Right ventricle myocardium superior (tissue), 1 donor: ENCODE measurements at regions not wholly inside any gene's neighbourhood (a gene's known extent, or its start where the extent isn't known, plus 50 kb on each side); places are given as distances from the start of the nearest gene placed in this dataset.
"Not testable (repeated sequence)": the region's sequence is repeated elsewhere in the genome, so short reads cannot be mapped to it uniquely, and the experiment has no call there.

ENCODE experiments used
- ATAC-seq: fragments of 200-7000 bp; cut with Tn5 transposase; one replicate; pipeline ENCODE4 v1.9.1; 2020; ENCODE audit warnings: mild to moderate bottlenecking; ENCODE audit not compliant: poor library complexity
- DNase-seq: peaks from one replicate; pipeline ENCODE4 v3.0.0-alpha.2; 2020
- intact Hi-C: fragments of 100-400 bp; cut with DNase I; formaldehyde crosslinking; loops from one replicate; pipeline ENCODE4 v1.11.2; 2022
- donor health status: DM: no; HTN: yes; CAD: no; lungs with severe emphysema.

- no peak for DNase-seq
- ATAC-seq: no peak
- intact Hi-C loops: no loop called here
These were observed 61.4 kb downstream of the DDX53 start for GRCh38 chrX:23061116-23061515.

- DNase-seq (no peak), ATAC-seq (no peak)
- intact Hi-C loops: no loop called here
These were observed 62.6 kb downstream of the DDX53 start for GRCh38 chrX:23062359-23062758.

GRCh38 chrX:23066588-23067281 lies 67.0 kb downstream of the DDX53 start:
- DNase-seq (no peak), ATAC-seq (no peak)
- intact Hi-C loops: no loop called here

- DNase-seq, ATAC-seq, intact Hi-C loops: not testable (repeated sequence)
These were observed 75.7 kb downstream of the DDX53 start for GRCh38 chrX:23075461-23075860.

- ATAC-seq (no peak), DNase-seq (no peak)
These were observed 79.6 kb downstream of the DDX53 start for GRCh38 chrX:23079347-23079746.

GRCh38 chrX:23100826-23101225 lies 101.1 kb downstream of the DDX53 start:
- intact Hi-C loops: no loop called here
- DNase-seq (no peak), ATAC-seq (no peak)

More at GRCh38 chrX:23079347-23079746, 79.6 kb downstream of the DDX53 start:
- intact Hi-C loops: no loop called here

GRCh38 chrX:23103546-23103945 lies 103.8 kb downstream of the DDX53 start:
- intact Hi-C loops: no loop called here
- ATAC-seq: no peak

GRCh38 chrX:23114241-23114640 lies 114.5 kb downstream of the DDX53 start:
- no peak for ATAC-seq
- intact Hi-C loops: no loop called here
- DNase-seq: no peak

More at GRCh38 chrX:23103546-23103945, 103.8 kb downstream of the DDX53 start:
- DNase-seq: no peak

- ATAC-seq (no peak), DNase-seq (no peak)
- intact Hi-C loops: no loop called here
These were observed 115.9 kb downstream of the DDX53 start for GRCh38 chrX:23115651-23116050.

GRCh38 chrX:23118163-23118562 lies 118.4 kb downstream of the DDX53 start:
- ATAC-seq (no peak), DNase-seq (no peak)
- intact Hi-C loops: no loop called here

GRCh38 chrX:23118890-23119527 lies 119.2 kb downstream of the DDX53 start:
- no peak for ATAC-seq
- DNase-seq: no peak
- intact Hi-C loops: no loop called here

- ATAC-seq (no peak), DNase-seq (no peak)
- intact Hi-C loops: no loop called here
These were observed 127.8 kb downstream of the DDX53 start for GRCh38 chrX:23127586-23127985.

- ATAC-seq (no peak), DNase-seq (no peak)
- intact Hi-C loops: no loop called here
These were observed 133.8 kb downstream of the DDX53 start for GRCh38 chrX:23133551-23133950.

- intact Hi-C loops: no loop called here
- ATAC-seq (no peak), DNase-seq (no peak)
These were observed 134.4 kb downstream of the DDX53 start for GRCh38 chrX:23134136-23134535.

GRCh38 chrX:23136816-23137215 lies 137.1 kb downstream of the DDX53 start:
- ATAC-seq (no peak), DNase-seq (no peak)
- intact Hi-C loops: no loop called here

GRCh38 chrX:23168291-23168690 lies 166.4 kb upstream of the PTCHD1 start:
- DNase-seq (no peak), ATAC-seq (no peak)
- intact Hi-C loops: no loop called here

GRCh38 chrX:23185951-23186350 lies 148.7 kb upstream of the PTCHD1 start:
- ATAC-seq (no peak), DNase-seq (no peak)
- intact Hi-C loops: no loop called here

- DNase-seq (no peak), ATAC-seq (no peak)
- intact Hi-C loops: no loop called here
These were observed 146.8 kb upstream of the PTCHD1 start for GRCh38 chrX:23187819-23188218.

GRCh38 chrX:23194885-23195554 lies 139.6 kb upstream of the PTCHD1 start:
- ATAC-seq (no peak), DNase-seq (no peak)
- intact Hi-C loops: no loop called here

- intact Hi-C loops: no loop called here
- no peak for DNase-seq
- ATAC-seq: no peak
These were observed 138.9 kb upstream of the PTCHD1 start for GRCh38 chrX:23195761-23196160.
